Nephron (organoid): ENCODE measurements at regions not wholly inside any gene's neighbourhood (a gene's known extent, or its start where the extent isn't known, plus 50 kb on each side); places are given as distances from the start of the nearest gene placed in this dataset.
A peak's percentile ranks its signal among the peaks of the same experiment; 100 is the strongest.

Experiments used
- H3K27ac Mint-ChIP-seq, 3 experiments: 2 replicates each; pipeline ENCODE4 v1.8.0; 2020; ENCODE audit warnings: mixed read lengths in 3 of 3, mild to moderate bottlenecking in 2 of 3, moderate library complexity in 1 of 3
- H3K27me3 Mint-ChIP-seq: 2 replicates; pipeline ENCODE4 v1.8.0; 2021; ENCODE audit warnings: low read depth, mild to moderate bottlenecking, moderate library complexity, mixed read lengths
- H3K36me3 Mint-ChIP-seq: 2 replicates; pipeline ENCODE4 v1.8.0; 2020; ENCODE audit warnings: low read depth, mixed read lengths
- H3K4me1 Mint-ChIP-seq: 2 replicates; pipeline ENCODE4 v1.8.0; 2020; ENCODE audit warnings: mixed read lengths
- H3K4me3 Mint-ChIP-seq, 3 experiments: 2 replicates each; pipeline ENCODE4 v1.8.0; 2020; ENCODE audit warnings: mild to moderate bottlenecking in 3 of 3, mixed read lengths in 3 of 3, moderate library complexity in 2 of 3
- H3K9me3 Mint-ChIP-seq: 2 replicates; pipeline ENCODE4 v1.8.0; 2020; ENCODE audit warnings: mixed read lengths
- CTCF ChIP-seq, 3 experiments: fragments of 200-600 bp; sonication (generic); IDR thresholded peaks; one replicate each; pipeline ENCODE4 v1.5.0; 2021; ENCODE audit warnings: antibody characterized with exemption in 3 of 3; ENCODE audit not compliant: unreplicated experiment in 3 of 3

- TF ChIP-seq CTCF (IDR thresholded peaks at IDR 0.05; ENCODE audit: unreplicated experiment in 3 of 3), result no peak
- Mint-ChIP-seq H3K27me3 (no peaks in the 10 kb centered on the region), H3K4me1 (peaks cover 25% of the 10 kb centered on the region), H3K4me3 (peak overlapping the region in 1 of 3 experiments; percentile 19), H3K27ac (peak overlapping the region; percentile 4 to 62 (median 18)), H3K9me3 (peaks cover 7% of the 10 kb centered on the region), H3K36me3 (no peaks in the 10 kb centered on the region)
These were observed 421.4 kb upstream of the NRSN1 start for GRCh38 chr6:23704479-23705052.

- H3K27me3 Mint-ChIP-seq, result no peaks in the 10 kb centered on the region
- peaks cover 3% of the 10 kb centered on the region for H3K9me3 Mint-ChIP-seq
- H3K4me3 Mint-ChIP-seq, result no peak overlapping the region
- H3K27ac Mint-ChIP-seq, result peak overlapping the region in 1 of 3 experiments; percentile 37
- no peak for TF ChIP-seq CTCF (IDR thresholded peaks at IDR 0.05; ENCODE audit: unreplicated experiment in 3 of 3)
- H3K36me3 Mint-ChIP-seq, result no peaks in the 10 kb centered on the region
- peaks cover 25% of the 10 kb centered on the region for H3K4me1 Mint-ChIP-seq
These were observed 420.3 kb upstream of the NRSN1 start for GRCh38 chr6:23705697-23706096.

- no peaks in the 10 kb centered on the region for H3K36me3 Mint-ChIP-seq
- no peak overlapping the region for H3K4me3 Mint-ChIP-seq
- no peaks in the 10 kb centered on the region for H3K27me3 Mint-ChIP-seq
- H3K4me1 Mint-ChIP-seq, result peaks cover 7% of the 10 kb centered on the region
- H3K9me3 Mint-ChIP-seq, result no peaks in the 10 kb centered on the region
- TF ChIP-seq CTCF (IDR thresholded peaks at IDR 0.05; ENCODE audit: unreplicated experiment in 3 of 3), result no peak
- no peak overlapping the region for H3K27ac Mint-ChIP-seq
These were observed 413.3 kb upstream of the NRSN1 start for GRCh38 chr6:23712756-23713155.

GRCh38 chr6:23713211-23713610 is 412.8 kb upstream of the NRSN1 start:
- peaks cover 7% of the 10 kb centered on the region for H3K4me1 Mint-ChIP-seq
- H3K9me3 Mint-ChIP-seq, result no peaks in the 10 kb centered on the region
- no peak overlapping the region for H3K27ac Mint-ChIP-seq
- no peaks in the 10 kb centered on the region for H3K36me3 Mint-ChIP-seq
- TF ChIP-seq CTCF (IDR thresholded peaks at IDR 0.05; ENCODE audit: unreplicated experiment in 3 of 3), result no peak
- H3K4me3 Mint-ChIP-seq, result no peak overlapping the region
- no peaks in the 10 kb centered on the region for H3K27me3 Mint-ChIP-seq

- peak overlapping the region in 2 of 3 experiments; percentile 32 to 74 for H3K27ac Mint-ChIP-seq
- H3K9me3 Mint-ChIP-seq, result no peaks in the 10 kb centered on the region
- no peak overlapping the region for H3K4me3 Mint-ChIP-seq
- no peaks in the 10 kb centered on the region for H3K27me3 Mint-ChIP-seq
- H3K36me3 Mint-ChIP-seq, result no peaks in the 10 kb centered on the region
- peaks cover 5% of the 10 kb centered on the region for H3K4me1 Mint-ChIP-seq
- no peak for TF ChIP-seq CTCF (IDR thresholded peaks at IDR 0.05; ENCODE audit: unreplicated experiment in 3 of 3)
These were observed 397.3 kb upstream of the NRSN1 start for GRCh38 chr6:23728707-23729106.

- H3K27ac Mint-ChIP-seq, result no peak overlapping the region
These were observed 394.4 kb upstream of the NRSN1 start for GRCh38 chr6:23731609-23732008.

More at GRCh38 chr6:23731609-23732008, 394.4 kb upstream of the NRSN1 start:
- H3K9me3 Mint-ChIP-seq, result no peaks in the 10 kb centered on the region
- no peaks in the 10 kb centered on the region for H3K36me3 Mint-ChIP-seq
- no peak for TF ChIP-seq CTCF (IDR thresholded peaks at IDR 0.05; ENCODE audit: unreplicated experiment in 3 of 3)
- H3K27me3 Mint-ChIP-seq, result no peaks in the 10 kb centered on the region
- H3K4me3 Mint-ChIP-seq, result no peak overlapping the region
- H3K4me1 Mint-ChIP-seq, result peaks cover 10% of the 10 kb centered on the region
